ENCODE measurements at regions not wholly inside any gene's neighbourhood (a gene's known extent, or its start where the extent isn't known, plus 50 kb on each side); places are given as distances from the start of the nearest gene placed in this dataset.
A peak's percentile ranks its signal among the peaks of the same experiment; 100 is the strongest.
"Not testable (repeated sequence)": the region's sequence is repeated elsewhere in the genome, so short reads cannot be mapped to it uniquely, and the experiment has no call there.

GRCh38 chr11:115652496-115652895 is 148.3 kb upstream of the CADM1 start:
- FAIRE-seq = no peak
- DNase-seq (ENCODE audit: insufficient read length, low spot score) = no peak

- DNase-seq (ENCODE audit: insufficient read length, low spot score) (no peak), FAIRE-seq (no peak)
These were observed 147.9 kb upstream of the CADM1 start for GRCh38 chr11:115652094-115652493.

- DNase-seq (ENCODE audit: insufficient read length, low spot score) (no peak), FAIRE-seq (no peak)
These were observed 145.2 kb upstream of the CADM1 start for GRCh38 chr11:115649461-115649860.

GRCh38 chr11:115645631-115646317 is 141.6 kb upstream of the CADM1 start:
- DNase-seq (ENCODE audit: insufficient read length, low spot score) (no peak), FAIRE-seq (no peak)

DNA sequence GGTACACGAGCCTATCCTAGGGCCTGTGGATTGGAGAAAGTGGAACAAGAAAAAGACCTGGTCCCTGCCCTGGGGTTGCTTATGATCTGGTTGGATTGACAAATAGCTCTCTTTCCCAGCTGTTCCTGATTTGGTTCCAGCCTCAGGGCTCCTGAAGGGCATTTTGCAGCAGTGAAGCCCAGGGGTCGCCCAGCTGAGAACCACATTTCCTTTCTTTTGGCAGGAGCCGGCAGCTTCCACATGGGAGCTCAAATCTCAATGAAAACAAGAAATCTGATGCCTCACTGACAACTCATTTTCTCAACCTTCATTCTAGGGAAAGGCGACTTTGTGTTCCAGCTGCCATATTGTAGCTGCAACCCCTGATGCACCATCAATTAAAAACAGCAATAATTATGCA is 140.6 kb upstream of the CADM1 start:
- FAIRE-seq (no peak), DNase-seq (ENCODE audit: insufficient read length, low spot score) (no peak)

- FAIRE-seq = no peak
These were observed 139.5 kb upstream of the CADM1 start for GRCh38 chr11:115643549-115644270.

DNA sequence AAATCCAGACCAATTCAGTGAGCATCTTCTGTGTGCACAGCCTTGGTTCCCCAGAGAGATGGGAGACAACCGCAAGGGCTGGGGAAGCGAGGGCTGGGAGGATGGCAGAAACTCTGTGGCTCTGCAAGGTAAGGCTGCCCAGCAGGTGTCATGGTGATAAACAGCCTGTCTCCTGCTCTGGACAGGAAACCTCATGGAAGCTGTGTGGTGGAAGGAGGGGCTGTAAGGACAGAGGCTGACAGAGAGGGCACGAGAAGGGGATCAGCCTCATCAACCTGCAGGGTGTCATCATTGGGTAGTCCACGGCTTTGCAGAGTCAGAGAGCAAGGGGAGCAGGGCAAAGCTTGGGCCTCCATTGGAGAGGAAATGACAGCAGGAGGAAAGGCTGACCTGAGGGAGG is 138.4 kb upstream of the CADM1 start:
- DNase-seq (ENCODE audit: insufficient read length, low spot score) (no peak), FAIRE-seq (no peak)

More at GRCh38 chr11:115643549-115644270, 139.5 kb upstream of the CADM1 start:
- no peak for DNase-seq (ENCODE audit: insufficient read length, low spot score)

GRCh38 chr11:115637599-115638241 is 133.5 kb upstream of the CADM1 start:
- DNase-seq (ENCODE audit: insufficient read length, low spot score) (no peak), FAIRE-seq (no peak)

- FAIRE-seq = no peak
These were observed 132.7 kb upstream of the CADM1 start for GRCh38 chr11:115636753-115637527.

DNA sequence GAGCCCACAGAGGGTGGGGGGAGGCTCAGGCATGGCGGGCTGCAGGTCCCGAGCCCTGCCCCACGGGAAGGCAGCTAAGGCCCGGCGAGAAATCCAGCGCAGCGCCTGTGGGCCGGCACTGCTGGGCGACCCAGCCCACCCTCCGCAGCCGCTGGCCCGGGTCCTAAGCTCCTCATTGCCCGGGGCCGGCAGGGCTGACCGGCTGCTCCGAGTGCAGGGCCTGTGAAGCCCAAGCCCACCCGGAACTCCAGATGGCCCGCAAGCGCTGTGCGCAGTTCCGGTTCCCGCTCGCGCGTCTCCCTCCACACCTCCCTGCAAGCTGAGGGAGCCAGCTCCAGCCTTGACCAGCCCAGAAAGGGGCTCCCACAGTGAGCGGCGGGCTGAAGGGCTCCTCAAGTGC is 129.8 kb upstream of the CADM1 start:
- not testable (repeated sequence) for DNase-seq (ENCODE audit: insufficient read length, low spot score); FAIRE-seq

More at GRCh38 chr11:115636753-115637527, 132.7 kb upstream of the CADM1 start:
- DNase-seq (ENCODE audit: insufficient read length, low spot score) = no peak

DNA sequence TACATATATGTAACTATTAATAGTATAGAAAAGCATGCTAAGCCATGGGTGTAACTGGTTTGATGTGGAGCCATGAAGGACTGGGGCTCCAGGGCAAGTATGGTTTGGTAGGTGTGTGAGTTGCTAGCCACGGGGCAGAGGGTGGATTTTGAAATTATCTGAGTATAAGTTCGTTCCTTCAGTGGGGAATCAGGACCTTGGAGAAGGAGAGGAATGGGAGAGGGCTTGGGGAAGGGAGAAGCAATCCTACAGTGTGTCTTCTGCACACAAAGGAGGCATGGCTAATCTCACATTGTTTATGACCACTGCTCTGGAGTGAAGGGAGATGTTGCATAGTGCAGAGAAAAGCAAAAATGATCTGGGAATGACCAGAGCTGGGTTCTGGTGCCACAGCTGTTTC is 127.8 kb upstream of the CADM1 start:
- no peak for FAIRE-seq
- DNase-seq (ENCODE audit: insufficient read length, low spot score) = no peak

DNA sequence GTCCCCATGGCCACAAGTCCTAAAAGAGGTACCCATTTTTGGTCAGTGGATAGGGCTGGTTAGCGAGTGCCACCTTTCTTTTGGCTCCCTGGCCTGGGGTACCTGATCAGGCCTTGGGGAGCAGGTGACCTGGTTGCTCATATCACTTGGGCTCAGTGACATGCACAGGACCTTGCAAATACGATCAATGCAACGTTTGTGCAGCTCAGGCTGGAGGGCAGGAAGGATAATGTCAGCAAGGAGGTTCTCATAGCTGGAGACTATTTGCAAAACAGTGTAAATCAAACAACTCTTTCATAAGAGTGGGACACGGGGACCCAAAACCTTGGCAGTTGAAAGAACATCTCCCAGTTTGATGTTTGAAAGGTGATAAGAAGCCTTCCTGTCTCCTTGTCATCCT is 127.4 kb upstream of the CADM1 start:
- FAIRE-seq = no peak
- no peak for DNase-seq (ENCODE audit: insufficient read length, low spot score)

GRCh38 chr11:115630214-115630613 is 126.0 kb upstream of the CADM1 start:
- DNase-seq (ENCODE audit: insufficient read length, low spot score) = no peak

GRCh38 chr11:115629456-115630015 is 125.3 kb upstream of the CADM1 start:
- FAIRE-seq (no peak), DNase-seq (ENCODE audit: insufficient read length, low spot score) (no peak)

More at GRCh38 chr11:115630214-115630613, 126.0 kb upstream of the CADM1 start:
- FAIRE-seq = no peak

DNA sequence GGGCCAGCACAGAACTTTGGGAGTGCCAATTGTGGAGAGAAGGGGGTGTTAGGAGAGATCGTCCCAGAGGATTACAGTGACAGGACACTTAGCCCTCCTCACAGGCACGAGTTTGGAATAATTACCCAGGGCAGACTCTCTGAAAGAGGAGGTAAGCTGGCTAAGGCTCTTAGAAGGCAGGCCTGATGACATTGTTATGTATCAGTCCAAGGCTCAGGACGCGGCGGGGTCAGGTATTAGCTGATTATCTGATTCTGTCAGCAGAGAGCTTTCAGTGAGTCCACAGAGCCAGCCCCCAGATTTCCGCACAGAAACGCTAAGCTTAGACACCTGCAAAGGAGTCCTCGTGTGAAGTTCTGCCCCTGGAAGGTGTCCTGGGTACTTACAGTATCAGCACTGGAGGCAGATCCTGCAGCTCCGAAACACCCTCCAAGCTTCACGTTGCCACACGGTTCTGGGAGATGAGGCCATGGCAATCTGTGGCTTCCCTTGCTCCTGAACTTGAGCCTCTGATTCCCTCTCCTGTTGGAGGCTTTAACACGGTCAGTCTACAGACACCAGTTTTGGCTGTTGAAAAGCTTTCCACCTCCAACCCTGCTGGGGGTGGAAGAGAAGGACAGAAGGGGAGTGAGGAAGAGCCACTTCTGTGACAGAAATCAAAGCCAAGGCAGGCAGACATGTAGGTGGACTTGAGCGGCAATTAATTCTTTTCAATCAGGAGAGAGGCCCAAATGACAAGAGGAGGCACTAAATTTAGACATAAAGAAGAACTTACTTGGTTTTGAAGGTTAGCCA is 123.6 kb upstream of the CADM1 start:
- no peak for FAIRE-seq
- DNase-seq (ENCODE audit: insufficient read length, low spot score) = no peak

- no peak for DNase-seq (ENCODE audit: insufficient read length, low spot score)
- FAIRE-seq = no peak
These were observed 122.9 kb upstream of the CADM1 start for GRCh38 chr11:115627071-115627470.

DNA sequence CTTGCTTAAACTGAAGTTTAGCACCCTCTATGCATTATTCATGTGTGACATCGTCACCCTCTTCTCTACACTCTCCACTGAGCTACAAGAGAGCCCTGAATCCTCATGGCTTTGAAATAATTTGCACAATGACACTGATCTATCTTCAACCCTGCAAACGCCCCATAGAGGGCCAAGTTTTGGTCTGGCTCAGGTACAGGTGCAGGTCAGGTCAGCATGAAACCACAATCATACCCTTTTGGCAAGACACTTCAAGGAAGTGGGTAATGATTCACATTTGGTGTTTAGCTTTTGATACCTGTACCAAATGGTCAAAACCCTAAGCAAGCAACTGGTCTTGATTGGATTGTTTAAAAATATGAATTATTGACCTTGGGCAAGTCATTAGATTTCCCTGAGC is 122.2 kb upstream of the CADM1 start:
- FAIRE-seq (no peak), DNase-seq (ENCODE audit: insufficient read length, low spot score) (no peak)

DNA sequence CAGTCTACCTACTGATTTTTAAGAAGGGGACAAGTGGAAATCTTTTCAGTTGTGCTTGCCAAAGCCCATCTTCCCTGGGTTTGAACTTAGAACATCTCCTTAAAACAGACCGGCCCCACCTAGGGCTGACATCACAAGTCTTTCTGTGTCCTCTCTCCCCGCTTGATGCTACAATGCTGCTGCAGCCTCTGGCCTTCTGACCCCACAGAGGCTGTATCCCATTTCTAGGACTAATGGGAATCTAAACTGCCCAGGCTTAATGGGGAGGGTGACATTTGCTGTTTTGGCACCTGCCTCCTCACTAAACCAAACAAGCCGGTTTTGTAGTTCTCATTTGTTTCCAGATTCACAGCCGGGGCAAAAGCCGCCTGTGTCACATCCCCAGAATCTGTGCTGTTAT is 121.3 kb upstream of the CADM1 start:
- DNase-seq (ENCODE audit: insufficient read length, low spot score) = no peak
- no peak for FAIRE-seq

GRCh38 chr11:115624065-115624464 is 119.8 kb upstream of the CADM1 start:
- DNase-seq (ENCODE audit: insufficient read length, low spot score) (no peak), FAIRE-seq (no peak)

DNA sequence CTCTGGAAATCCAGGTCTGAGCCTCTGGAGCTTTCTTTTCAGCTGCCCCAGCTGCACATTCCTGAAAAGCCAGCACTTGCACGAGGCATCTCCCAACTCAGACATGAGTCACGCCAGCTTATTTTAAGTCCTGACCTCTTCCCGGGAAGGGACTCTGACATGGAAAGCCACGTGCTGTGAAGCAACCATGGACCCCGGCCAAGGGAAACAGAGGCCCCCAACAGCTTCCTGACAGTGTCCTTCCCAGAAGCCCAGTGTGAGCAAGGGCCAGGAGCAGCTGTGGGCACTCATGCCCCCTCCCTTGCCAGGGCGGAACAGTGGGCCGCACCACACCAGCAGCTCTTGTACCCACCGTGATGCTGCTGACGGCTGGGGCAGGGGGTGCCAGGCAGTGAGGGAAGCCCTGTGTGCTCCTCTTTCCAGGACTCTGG is 118.8 kb upstream of the CADM1 start:
- FAIRE-seq (peak; percentile 92), DNase-seq (ENCODE audit: insufficient read length, low spot score) (peak; percentile 92)
